ENCODE measurements at regions not wholly inside any gene's neighbourhood (a gene's known extent, or its start where the extent isn't known, plus 50 kb on each side); places are given as distances from the start of the nearest gene placed in this dataset.

DNA sequence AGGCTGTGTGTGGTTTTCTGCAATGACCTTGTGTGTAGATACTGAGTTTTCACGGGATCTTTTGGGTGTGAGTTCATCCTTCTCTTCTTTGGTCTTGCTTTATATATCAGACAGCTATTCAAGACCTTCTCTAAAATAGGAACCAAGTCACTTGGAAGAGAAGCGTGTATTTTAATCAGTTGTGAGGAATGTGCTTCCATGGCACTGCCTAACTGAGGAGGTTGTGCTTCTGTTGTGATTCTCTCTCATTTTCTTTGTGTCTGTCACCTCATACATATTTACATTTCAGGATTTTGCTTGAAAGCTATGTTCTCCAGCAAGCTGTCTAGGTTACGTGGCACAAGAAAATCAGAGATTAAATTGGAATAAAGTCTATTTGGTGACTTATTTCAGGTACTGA is 428.7 kb downstream of the QKI start:
- Histone ChIP-seq H3K9me2 (replicated peaks; ENCODE audit: insufficient read depth) (no peaks in the 10 kb centered on the region), H3K36me3 (replicated peaks; ENCODE audit: insufficient read depth, low read depth) (no peaks in the 10 kb centered on the region), H3K9me3 (ENCODE audit: low read depth) (no peaks in the 10 kb centered on the region), H3K27ac (no peak overlapping the region), H3K4me2 (no peak overlapping the region), H3K4me1 (ENCODE audit: insufficient read depth) (no peaks in the 10 kb centered on the region), H3K27me3 (no peaks in the 10 kb centered on the region), H3K79me2 (no peaks in the 10 kb centered on the region), H3K4me3 (no peak overlapping the region), H2AFZ (no peak overlapping the region), H4K20me1 (ENCODE audit: insufficient read depth, poor library complexity, severe bottlenecking) (no peaks in the 10 kb centered on the region)
- 86% methylated on average over 3 of the region's 3 CpGs for WGBS (ENCODE audit: low lambda C conversion rate, missing lambda C conversion rate)
- TF ChIP-seq EZH2 (IDR thresholded peaks at IDR 0.05; ENCODE audit: borderline replicate concordance) (no peak), EZH2phosphoT487 (IDR thresholded peaks at IDR 0.05; ENCODE audit: low read depth, severe bottlenecking, unreplicated experiment) (no peak)
- TF ChIP-seq, protein P1, sequence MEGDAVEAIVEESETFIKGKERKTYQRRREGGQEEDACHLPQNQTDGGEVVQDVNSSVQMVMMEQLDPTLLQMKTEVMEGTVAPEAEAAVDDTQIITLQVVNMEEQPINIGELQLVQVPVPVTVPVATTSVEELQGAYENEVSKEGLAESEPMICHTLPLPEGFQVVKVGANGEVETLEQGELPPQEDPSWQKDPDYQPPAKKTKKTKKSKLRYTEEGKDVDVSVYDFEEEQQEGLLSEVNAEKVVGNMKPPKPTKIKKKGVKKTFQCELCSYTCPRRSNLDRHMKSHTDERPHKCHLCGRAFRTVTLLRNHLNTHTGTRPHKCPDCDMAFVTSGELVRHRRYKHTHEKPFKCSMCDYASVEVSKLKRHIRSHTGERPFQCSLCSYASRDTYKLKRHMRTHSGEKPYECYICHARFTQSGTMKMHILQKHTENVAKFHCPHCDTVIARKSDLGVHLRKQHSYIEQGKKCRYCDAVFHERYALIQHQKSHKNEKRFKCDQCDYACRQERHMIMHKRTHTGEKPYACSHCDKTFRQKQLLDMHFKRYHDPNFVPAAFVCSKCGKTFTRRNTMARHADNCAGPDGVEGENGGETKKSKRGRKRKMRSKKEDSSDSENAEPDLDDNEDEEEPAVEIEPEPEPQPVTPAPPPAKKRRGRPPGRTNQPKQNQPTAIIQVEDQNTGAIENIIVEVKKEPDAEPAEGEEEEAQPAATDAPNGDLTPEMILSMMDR (IDR thresholded peaks at IDR 0.05; ENCODE audit: poor library complexity) = no peak
- no peak for DNase-seq (ENCODE audit: low spot score)

DNA sequence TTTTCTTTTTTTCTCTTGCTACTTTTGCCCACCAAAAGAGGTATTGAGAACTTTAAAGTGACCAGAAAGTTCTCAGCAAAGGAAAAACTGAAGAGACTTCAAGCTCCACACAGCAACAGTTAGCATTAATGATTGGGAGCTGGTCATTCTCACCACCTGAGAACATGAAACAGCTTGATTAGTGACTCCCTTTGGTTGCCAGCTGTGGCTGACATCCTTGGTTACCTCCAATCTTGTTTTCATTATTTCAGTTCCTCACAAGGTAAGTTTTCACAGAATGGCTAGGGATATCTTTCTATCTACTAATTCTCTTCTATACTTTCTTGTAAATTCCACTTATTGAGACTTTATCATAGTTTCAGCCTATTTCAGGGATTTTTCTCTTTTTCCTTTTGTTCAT is 427.9 kb downstream of the QKI start:
- Histone ChIP-seq H3K4me2 (no peak overlapping the region), H3K27me3 (no peaks in the 10 kb centered on the region), H4K20me1 (ENCODE audit: insufficient read depth, poor library complexity, severe bottlenecking) (no peaks in the 10 kb centered on the region), H3K27ac (no peak overlapping the region), H2AFZ (no peak overlapping the region), H3K79me2 (no peaks in the 10 kb centered on the region), H3K36me3 (replicated peaks; ENCODE audit: insufficient read depth, low read depth) (no peaks in the 10 kb centered on the region), H3K4me1 (ENCODE audit: insufficient read depth) (no peaks in the 10 kb centered on the region), H3K9me2 (replicated peaks; ENCODE audit: insufficient read depth) (no peaks in the 10 kb centered on the region), H3K9me3 (ENCODE audit: low read depth) (no peaks in the 10 kb centered on the region), H3K4me3 (no peak overlapping the region)
- DNase-seq (ENCODE audit: low spot score) = no peak
- TF ChIP-seq, protein P1 (IDR thresholded peaks at IDR 0.05; ENCODE audit: poor library complexity) = no peak
- no peak for TF ChIP-seq EZH2phosphoT487 (IDR thresholded peaks at IDR 0.05; ENCODE audit: low read depth, severe bottlenecking, unreplicated experiment)
- TF ChIP-seq EZH2 (IDR thresholded peaks at IDR 0.05; ENCODE audit: borderline replicate concordance) = no peak

DNA sequence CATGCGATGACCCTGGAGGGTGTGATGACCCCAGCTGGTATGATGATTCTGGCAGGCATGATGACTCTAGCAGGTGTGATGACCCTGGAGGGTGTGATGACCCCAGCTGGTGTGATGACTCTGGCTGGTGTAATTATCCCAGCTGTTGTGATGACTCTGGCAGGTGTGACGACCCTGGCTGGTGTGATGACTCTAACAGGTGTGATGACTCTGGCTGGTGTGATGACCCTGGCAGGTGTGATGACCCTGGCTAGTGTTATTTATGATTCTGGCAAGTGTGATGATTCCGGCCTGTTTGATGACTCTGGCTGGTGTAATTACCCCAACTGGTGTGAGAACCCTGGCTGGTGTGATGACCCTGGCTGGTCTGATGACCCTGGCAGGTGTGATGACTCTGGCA is 427.2 kb downstream of the QKI start:
- Histone ChIP-seq H3K9me3 (ENCODE audit: low read depth) (no peaks in the 10 kb centered on the region), H3K4me3 (no peak overlapping the region), H3K4me1 (ENCODE audit: insufficient read depth) (no peaks in the 10 kb centered on the region), H3K4me2 (no peak overlapping the region), H2AFZ (no peak overlapping the region), H4K20me1 (ENCODE audit: insufficient read depth, poor library complexity, severe bottlenecking) (no peaks in the 10 kb centered on the region), H3K9me2 (replicated peaks; ENCODE audit: insufficient read depth) (no peaks in the 10 kb centered on the region), H3K27me3 (no peaks in the 10 kb centered on the region), H3K79me2 (no peaks in the 10 kb centered on the region), H3K27ac (no peak overlapping the region), H3K36me3 (replicated peaks; ENCODE audit: insufficient read depth, low read depth) (no peaks in the 10 kb centered on the region)
- TF ChIP-seq EZH2phosphoT487 (IDR thresholded peaks at IDR 0.05; ENCODE audit: low read depth, severe bottlenecking, unreplicated experiment) (no peak), EZH2 (IDR thresholded peaks at IDR 0.05; ENCODE audit: borderline replicate concordance) (no peak)
- TF ChIP-seq, protein P1 (IDR thresholded peaks at IDR 0.05; ENCODE audit: poor library complexity) = no peak
- DNase-seq (ENCODE audit: low spot score) = no peak
- WGBS (ENCODE audit: low lambda C conversion rate, missing lambda C conversion rate) = 93% methylated on average over 3 of the region's 3 CpGs

DNA sequence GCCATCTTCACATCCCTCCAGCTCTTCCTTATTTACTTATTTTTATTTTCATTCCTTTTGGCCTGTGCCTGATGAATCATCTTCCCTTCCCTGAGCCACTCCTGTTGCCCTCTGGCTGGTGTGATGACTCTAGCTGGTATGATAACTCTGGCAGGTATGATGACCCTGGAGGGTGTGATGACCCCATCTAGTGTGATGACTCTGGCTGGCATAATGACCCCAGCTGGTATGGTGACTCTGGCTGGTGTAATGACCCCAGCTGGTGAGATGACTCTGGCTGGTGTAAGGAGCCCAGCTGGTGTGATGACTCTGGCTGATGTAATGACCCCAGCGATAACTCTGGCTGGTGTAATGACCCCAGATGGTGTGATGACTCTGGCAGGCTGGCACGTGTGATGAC is 426.8 kb downstream of the QKI start:
- H3K9me3 ChIP-seq (ENCODE audit: low read depth) = no peaks in the 10 kb centered on the region
- H3K79me2 ChIP-seq = no peaks in the 10 kb centered on the region
- no peak overlapping the region for H3K4me3 ChIP-seq
- H3K36me3 ChIP-seq (replicated peaks; ENCODE audit: insufficient read depth, low read depth) = no peaks in the 10 kb centered on the region
- H3K27me3 ChIP-seq = no peaks in the 10 kb centered on the region
- no peaks in the 10 kb centered on the region for H3K4me1 ChIP-seq (ENCODE audit: insufficient read depth)
- H4K20me1 ChIP-seq (ENCODE audit: insufficient read depth, poor library complexity, severe bottlenecking) = no peaks in the 10 kb centered on the region
- TF ChIP-seq, protein P1 (IDR thresholded peaks at IDR 0.05; ENCODE audit: poor library complexity) = no peak
- TF ChIP-seq EZH2phosphoT487 (IDR thresholded peaks at IDR 0.05; ENCODE audit: low read depth, severe bottlenecking, unreplicated experiment) (no peak), EZH2 (IDR thresholded peaks at IDR 0.05; ENCODE audit: borderline replicate concordance) (no peak)
- DNase-seq (ENCODE audit: low spot score) = no peak
- 90% methylated on average over 2 of the region's 2 CpGs for WGBS (ENCODE audit: low lambda C conversion rate, missing lambda C conversion rate)
- no peak overlapping the region for H2AFZ ChIP-seq
- H3K4me2 ChIP-seq = no peak overlapping the region
- no peak overlapping the region for H3K27ac ChIP-seq
- H3K9me2 ChIP-seq (replicated peaks; ENCODE audit: insufficient read depth) = no peaks in the 10 kb centered on the region
